HG03175 (cell line): ENCODE measurements at regions not wholly inside any gene's neighbourhood (a gene's known extent, or its start where the extent isn't known, plus 50 kb on each side); places are given as distances from the start of the nearest gene placed in this dataset.
"Not testable (repeated sequence)": the region's sequence is repeated elsewhere in the genome, so short reads cannot be mapped to it uniquely, and the experiment has no call there.

Source experiments
- ATAC-seq: cut with Tn5 transposase; IDR thresholded peaks from one replicate; pipeline ENCODE4 v1.9.1; 2021; ENCODE audit warnings: mild to moderate bottlenecking, moderate library complexity; ENCODE audit not compliant: unreplicated experiment

- ATAC-seq: no peak
These were observed 113.7 kb downstream of the IGLL1 start for GRCh38 chr22:23466351-23466750.

GRCh38 chr22:23464796-23465195, 115.3 kb downstream of the IGLL1 start:
- ATAC-seq: not testable (repeated sequence)

GRCh38 chr22:23460517-23461031, 119.5 kb downstream of the IGLL1 start:
- not testable (repeated sequence) for ATAC-seq

GRCh38 chr22:23459645-23460516, 120.2 kb downstream of the IGLL1 start:
- not testable (repeated sequence) for ATAC-seq

GRCh38 chr22:23458663-23459541, 121.2 kb downstream of the IGLL1 start:
- no peak for ATAC-seq

- no peak for ATAC-seq
These were observed 122.6 kb downstream of the IGLL1 start for GRCh38 chr22:23457380-23457985.

GRCh38 chr22:23456666-23457379, 123.3 kb downstream of the IGLL1 start:
- not testable (repeated sequence) for ATAC-seq

GRCh38 chr22:23454345-23454744, 125.7 kb downstream of the IGLL1 start:
- not testable (repeated sequence) for ATAC-seq

GRCh38 chr22:23453277-23453676, 126.8 kb downstream of the IGLL1 start:
- ATAC-seq: no peak

GRCh38 chr22:23452231-23453010, 127.7 kb downstream of the IGLL1 start:
- ATAC-seq: no peak

- not testable (repeated sequence) for ATAC-seq
These were observed 128.4 kb downstream of the IGLL1 start for GRCh38 chr22:23451452-23452230.

- ATAC-seq: not testable (repeated sequence)
These were observed 129.3 kb downstream of the IGLL1 start for GRCh38 chr22:23450821-23451220.

GRCh38 chr22:23450434-23450795, 129.7 kb downstream of the IGLL1 start:
- ATAC-seq: no peak

- not testable (repeated sequence) for ATAC-seq
These were observed 130.2 kb downstream of the IGLL1 start for GRCh38 chr22:23449748-23450433.

- ATAC-seq: not testable (repeated sequence)
These were observed 131.4 kb downstream of the IGLL1 start for GRCh38 chr22:23448499-23449288.

GRCh38 chr22:23446796-23447350, 133.2 kb downstream of the IGLL1 start:
- no peak for ATAC-seq

GRCh38 chr22:23446194-23446593, 133.9 kb downstream of the IGLL1 start:
- ATAC-seq: not testable (repeated sequence)
